NB4 (cell line): ENCODE measurements at regions not wholly inside any gene's neighbourhood (a gene's known extent, or its start where the extent isn't known, plus 50 kb on each side); places are given as distances from the start of the nearest gene placed in this dataset.

Experiments used
- MYC ChIP-seq: IDR thresholded peaks from 2 replicates; pipeline ENCODE4 v1.6.1; 2011; ENCODE audit warnings: low read depth, low read length
- TF ChIP-seq, protein P1 (sequence below): IDR thresholded peaks from one replicate; pipeline ENCODE4 v1.5.1; 2012; ENCODE audit warnings: low read depth, low read length

GRCh38 chr4:41385481-41385880, 128.8 kb downstream of the UCHL1 start:
- TF ChIP-seq MYC = no peak
- TF ChIP-seq, protein P1, sequence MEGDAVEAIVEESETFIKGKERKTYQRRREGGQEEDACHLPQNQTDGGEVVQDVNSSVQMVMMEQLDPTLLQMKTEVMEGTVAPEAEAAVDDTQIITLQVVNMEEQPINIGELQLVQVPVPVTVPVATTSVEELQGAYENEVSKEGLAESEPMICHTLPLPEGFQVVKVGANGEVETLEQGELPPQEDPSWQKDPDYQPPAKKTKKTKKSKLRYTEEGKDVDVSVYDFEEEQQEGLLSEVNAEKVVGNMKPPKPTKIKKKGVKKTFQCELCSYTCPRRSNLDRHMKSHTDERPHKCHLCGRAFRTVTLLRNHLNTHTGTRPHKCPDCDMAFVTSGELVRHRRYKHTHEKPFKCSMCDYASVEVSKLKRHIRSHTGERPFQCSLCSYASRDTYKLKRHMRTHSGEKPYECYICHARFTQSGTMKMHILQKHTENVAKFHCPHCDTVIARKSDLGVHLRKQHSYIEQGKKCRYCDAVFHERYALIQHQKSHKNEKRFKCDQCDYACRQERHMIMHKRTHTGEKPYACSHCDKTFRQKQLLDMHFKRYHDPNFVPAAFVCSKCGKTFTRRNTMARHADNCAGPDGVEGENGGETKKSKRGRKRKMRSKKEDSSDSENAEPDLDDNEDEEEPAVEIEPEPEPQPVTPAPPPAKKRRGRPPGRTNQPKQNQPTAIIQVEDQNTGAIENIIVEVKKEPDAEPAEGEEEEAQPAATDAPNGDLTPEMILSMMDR = no peak
